GM23338 (cell line): ENCODE measurements at regions not wholly inside any gene's neighbourhood (a gene's known extent, or its start where the extent isn't known, plus 50 kb on each side); places are given as distances from the start of the nearest gene placed in this dataset.
A peak's percentile ranks its signal among the peaks of the same experiment; 100 is the strongest.

Experiments used
- ATAC-seq: fragments of 200-7000 bp; cut with Tn5 transposase; 3 replicates; pipeline ENCODE4 v1.9.1; 2020
- DNase-seq: peaks from one replicate; pipeline ENCODE4 v3.0.0-alpha.2; 2015; ENCODE audit warnings: low spot score
- H2AFZ ChIP-seq: fragments of 200-600 bp; sonication (generic); 2 replicates; pipeline ENCODE4 v1.8.0; 2016; ENCODE audit warnings: antibody characterized with exemption, mild to moderate bottlenecking, moderate library complexity
- H3F3A ChIP-seq: fragments of 200-600 bp; sonication (generic); replicated peaks from 2 replicates; pipeline ENCODE4 v1.8.0; 2017; ENCODE audit warnings: antibody characterized with exemption, mixed run types, low read depth
- H3K27ac ChIP-seq: fragments of 200-600 bp; sonication (generic); 2 replicates; pipeline ENCODE4 v1.6.1; 2016; ENCODE audit warnings: low read depth
- H3K27me3 ChIP-seq: fragments of 200-600 bp; sonication (generic); 2 replicates; pipeline ENCODE4 v1.8.0; 2016; ENCODE audit warnings: mild to moderate bottlenecking, mixed run types, moderate library complexity; ENCODE audit not compliant: insufficient read depth
- H3K36me3 ChIP-seq: fragments of 200-600 bp; sonication (generic); 2 replicates; pipeline ENCODE4 v1.8.0; 2016; ENCODE audit warnings: mild to moderate bottlenecking; ENCODE audit not compliant: insufficient read depth
- H3K4me1 ChIP-seq: fragments of 200-600 bp; sonication (generic); 2 replicates; pipeline ENCODE4 v1.8.0; 2016; ENCODE audit warnings: mild to moderate bottlenecking, moderate library complexity; ENCODE audit not compliant: insufficient read depth
- H3K4me2 ChIP-seq: fragments of 200-600 bp; sonication (generic); 2 replicates; pipeline ENCODE4 v1.7.1; 2017; ENCODE audit warnings: mixed run types
- H3K4me3 ChIP-seq: fragments of 200-600 bp; sonication (generic); 2 replicates; pipeline ENCODE4 v1.6.1; 2016; ENCODE audit warnings: mixed run types
- H3K79me2 ChIP-seq: fragments of 200-600 bp; sonication (generic); replicated peaks from 2 replicates; pipeline ENCODE4 v1.8.0; 2017; ENCODE audit warnings: mild to moderate bottlenecking; ENCODE audit not compliant: insufficient read depth
- H3K9me2 ChIP-seq: fragments of 200-600 bp; sonication (generic); 2 replicates; pipeline ENCODE4 v1.8.0; 2017; ENCODE audit not compliant: insufficient read depth
- H4K20me1 ChIP-seq: fragments of 200-600 bp; sonication (generic); replicated peaks from 2 replicates; pipeline ENCODE4 v1.8.0; 2017; ENCODE audit warnings: mild to moderate bottlenecking; ENCODE audit not compliant: insufficient read depth
- H3K27ac Mint-ChIP-seq: 2 replicates; pipeline ENCODE4 v1.8.0; 2020; ENCODE audit warnings: inconsistent platforms, mild to moderate bottlenecking, moderate library complexity, mixed read lengths
- H3K27me3 Mint-ChIP-seq: 3 replicates; pipeline ENCODE4 v1.8.0; 2022; ENCODE audit warnings: low read depth, mild to moderate bottlenecking, moderate library complexity, mixed read lengths, inconsistent platforms; ENCODE audit not compliant: insufficient read depth, poor library complexity
- H3K36me3 Mint-ChIP-seq: 3 replicates; pipeline ENCODE4 v1.8.0; 2021; ENCODE audit warnings: low read depth, mild to moderate bottlenecking, inconsistent platforms, moderate library complexity, mixed read lengths
- H3K4me1 Mint-ChIP-seq: 3 replicates; pipeline ENCODE4 v1.8.0; 2020; ENCODE audit warnings: mild to moderate bottlenecking, inconsistent platforms, mixed read lengths
- H3K4me3 Mint-ChIP-seq: 3 replicates; pipeline ENCODE4 v1.8.0; 2021; ENCODE audit warnings: moderate library complexity, mild to moderate bottlenecking, inconsistent platforms, mixed read lengths
- H3K9me3 Mint-ChIP-seq: 3 replicates; pipeline ENCODE4 v1.8.0; 2020; ENCODE audit warnings: moderate library complexity, mild to moderate bottlenecking, inconsistent platforms, mixed read lengths
- CREB1 ChIP-seq: fragments of 250-450 bp; sonication (Bioruptor Pico); IDR thresholded peaks from 2 replicates; pipeline ENCODE4 v1.5.0; 2020; ENCODE audit warnings: low read depth, mild to moderate bottlenecking, moderate library complexity
- EZH2 ChIP-seq: fragments of 200-600 bp; sonication (generic); IDR thresholded peaks from one replicate; pipeline ENCODE4 v1.8.0; 2017; ENCODE audit warnings: antibody characterized with exemption, mild to moderate bottlenecking, low read depth; ENCODE audit not compliant: unreplicated experiment
- EZH2phosphoT487 ChIP-seq: fragments of 200-600 bp; sonication (generic); IDR thresholded peaks from one replicate; pipeline ENCODE4 v1.8.1; 2018; ENCODE audit warnings: antibody characterized with exemption; ENCODE audit not compliant: unreplicated experiment
- JUNB ChIP-seq: IDR thresholded peaks from one replicate; pipeline ENCODE4 v1.6.1; 2016; ENCODE audit warnings: antibody characterized with exemption; ENCODE audit not compliant: unreplicated experiment
- NANOG ChIP-seq: IDR thresholded peaks from 2 replicates; pipeline ENCODE4 v1.6.1; 2016; ENCODE audit warnings: antibody characterized with exemption, borderline replicate concordance
- POLR2AphosphoS5 ChIP-seq: IDR thresholded peaks from 2 replicates; pipeline ENCODE4 v1.6.1; 2016; ENCODE audit warnings: antibody characterized with exemption, low read depth
- STAT1 ChIP-seq: IDR thresholded peaks from one replicate; pipeline ENCODE4 v1.6.1; 2016; ENCODE audit warnings: antibody characterized with exemption; ENCODE audit not compliant: unreplicated experiment
- ZNF114 ChIP-seq: fragments of 250-450 bp; sonication (Bioruptor Pico); IDR thresholded peaks from 2 replicates; pipeline ENCODE4 v1.5.0; 2020; ENCODE audit warnings: mild to moderate bottlenecking, moderate library complexity
- ZNF331 ChIP-seq: fragments of 250-450 bp; sonication (Bioruptor Pico); IDR thresholded peaks from 2 replicates; pipeline ENCODE4 v1.5.0; 2020; ENCODE audit warnings: low read depth, mild to moderate bottlenecking, moderate library complexity
- TF ChIP-seq, protein P1 (sequence below): IDR thresholded peaks from one replicate; pipeline ENCODE4 v1.6.1; 2018; ENCODE audit warnings: antibody characterized with exemption; ENCODE audit not compliant: unreplicated experiment
- TF ChIP-seq, protein P2 (sequence below), 2 experiments: fragments of 200-600 bp in 1 of 2; sonication (generic) in 1 of 2; conservative IDR thresholded peaks; 2 replicates each; pipeline versions ENCODE4 v1.5.1 to v1.6.1; 2016 to 2017; ENCODE audit warnings: antibody characterized with exemption in 2 of 2, low read depth in 2 of 2, mild to moderate bottlenecking in 2 of 2, moderate library complexity in 1 of 2
- TF ChIP-seq, protein P3 (sequence below): IDR thresholded peaks from 2 replicates; pipeline ENCODE4 v1.6.1; 2016; ENCODE audit warnings: antibody characterized with exemption

GRCh38 chr14:38137005-38137404, 70.7 kb upstream of the SSTR1 start (continued):
- TF ChIP-seq CREB1 (CRISPR knock-in tag) (no peak), EZH2phosphoT487 (no peak), ZNF114 (no peak), STAT1 (no peak), POLR2AphosphoS5 (no peak), EZH2 (no peak), NANOG (no peak), ZNF331 (CRISPR knock-in tag) (no peak)
- TF ChIP-seq, protein P1, sequence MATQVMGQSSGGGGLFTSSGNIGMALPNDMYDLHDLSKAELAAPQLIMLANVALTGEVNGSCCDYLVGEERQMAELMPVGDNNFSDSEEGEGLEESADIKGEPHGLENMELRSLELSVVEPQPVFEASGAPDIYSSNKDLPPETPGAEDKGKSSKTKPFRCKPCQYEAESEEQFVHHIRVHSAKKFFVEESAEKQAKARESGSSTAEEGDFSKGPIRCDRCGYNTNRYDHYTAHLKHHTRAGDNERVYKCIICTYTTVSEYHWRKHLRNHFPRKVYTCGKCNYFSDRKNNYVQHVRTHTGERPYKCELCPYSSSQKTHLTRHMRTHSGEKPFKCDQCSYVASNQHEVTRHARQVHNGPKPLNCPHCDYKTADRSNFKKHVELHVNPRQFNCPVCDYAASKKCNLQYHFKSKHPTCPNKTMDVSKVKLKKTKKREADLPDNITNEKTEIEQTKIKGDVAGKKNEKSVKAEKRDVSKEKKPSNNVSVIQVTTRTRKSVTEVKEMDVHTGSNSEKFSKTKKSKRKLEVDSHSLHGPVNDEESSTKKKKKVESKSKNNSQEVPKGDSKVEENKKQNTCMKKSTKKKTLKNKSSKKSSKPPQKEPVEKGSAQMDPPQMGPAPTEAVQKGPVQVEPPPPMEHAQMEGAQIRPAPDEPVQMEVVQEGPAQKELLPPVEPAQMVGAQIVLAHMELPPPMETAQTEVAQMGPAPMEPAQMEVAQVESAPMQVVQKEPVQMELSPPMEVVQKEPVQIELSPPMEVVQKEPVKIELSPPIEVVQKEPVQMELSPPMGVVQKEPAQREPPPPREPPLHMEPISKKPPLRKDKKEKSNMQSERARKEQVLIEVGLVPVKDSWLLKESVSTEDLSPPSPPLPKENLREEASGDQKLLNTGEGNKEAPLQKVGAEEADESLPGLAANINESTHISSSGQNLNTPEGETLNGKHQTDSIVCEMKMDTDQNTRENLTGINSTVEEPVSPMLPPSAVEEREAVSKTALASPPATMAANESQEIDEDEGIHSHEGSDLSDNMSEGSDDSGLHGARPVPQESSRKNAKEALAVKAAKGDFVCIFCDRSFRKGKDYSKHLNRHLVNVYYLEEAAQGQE, result no peak
- TF ChIP-seq, protein P2, sequence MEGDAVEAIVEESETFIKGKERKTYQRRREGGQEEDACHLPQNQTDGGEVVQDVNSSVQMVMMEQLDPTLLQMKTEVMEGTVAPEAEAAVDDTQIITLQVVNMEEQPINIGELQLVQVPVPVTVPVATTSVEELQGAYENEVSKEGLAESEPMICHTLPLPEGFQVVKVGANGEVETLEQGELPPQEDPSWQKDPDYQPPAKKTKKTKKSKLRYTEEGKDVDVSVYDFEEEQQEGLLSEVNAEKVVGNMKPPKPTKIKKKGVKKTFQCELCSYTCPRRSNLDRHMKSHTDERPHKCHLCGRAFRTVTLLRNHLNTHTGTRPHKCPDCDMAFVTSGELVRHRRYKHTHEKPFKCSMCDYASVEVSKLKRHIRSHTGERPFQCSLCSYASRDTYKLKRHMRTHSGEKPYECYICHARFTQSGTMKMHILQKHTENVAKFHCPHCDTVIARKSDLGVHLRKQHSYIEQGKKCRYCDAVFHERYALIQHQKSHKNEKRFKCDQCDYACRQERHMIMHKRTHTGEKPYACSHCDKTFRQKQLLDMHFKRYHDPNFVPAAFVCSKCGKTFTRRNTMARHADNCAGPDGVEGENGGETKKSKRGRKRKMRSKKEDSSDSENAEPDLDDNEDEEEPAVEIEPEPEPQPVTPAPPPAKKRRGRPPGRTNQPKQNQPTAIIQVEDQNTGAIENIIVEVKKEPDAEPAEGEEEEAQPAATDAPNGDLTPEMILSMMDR (conservative IDR thresholded peaks at IDR 0.05; ENCODE audit: low read depth in 2 of 2), result no peak

DNA sequence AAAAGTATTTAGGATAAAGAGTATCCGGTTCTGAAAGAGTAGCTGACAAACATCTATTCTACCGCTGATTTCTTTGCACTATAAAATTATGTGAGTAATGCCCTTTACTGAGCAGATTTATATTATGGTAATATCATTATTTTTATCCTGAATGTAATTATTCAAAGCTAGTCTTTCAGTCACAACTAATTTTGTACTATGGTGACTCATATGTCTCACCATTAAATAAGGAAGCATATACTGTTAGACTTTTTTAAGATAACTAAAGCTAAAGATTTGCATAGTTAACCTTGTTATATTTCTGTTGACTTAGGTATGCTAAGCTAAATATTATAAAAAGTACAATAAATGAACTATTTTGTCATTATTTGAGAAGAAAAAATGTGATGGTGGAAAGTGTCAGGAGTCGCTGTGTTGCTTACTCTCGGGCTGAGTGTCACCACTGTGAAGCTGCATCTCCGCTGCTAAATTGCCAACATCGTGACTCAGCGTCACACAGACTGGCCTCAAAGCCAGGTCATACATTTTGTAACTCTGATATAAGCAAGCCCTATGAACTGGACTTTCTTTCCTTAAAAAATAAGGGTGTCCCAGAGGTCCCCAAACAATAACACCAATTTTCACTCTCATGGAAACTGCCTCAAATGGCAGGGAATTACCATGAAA, 69.1 kb upstream of the SSTR1 start:
- Histone ChIP-seq H3K4me2 (no peak overlapping the region), H3K4me3 (no peak overlapping the region), H2AFZ (peak overlapping the region; percentile 69; the same call in 1 of the 2 replicates), H3F3A (no peaks in the 10 kb centered on the region), H3K9me2 (no peaks in the 10 kb centered on the region), H3K4me1 (peaks cover 20% of the 10 kb centered on the region), H3K27ac (no peak overlapping the region; the same call in 1 of the 2 replicates), H3K27me3 (no peaks in the 10 kb centered on the region), H4K20me1 (no peaks in the 10 kb centered on the region), H3K79me2 (no peaks in the 10 kb centered on the region), H3K36me3 (no peaks in the 10 kb centered on the region)
- no peaks in the 10 kb centered on the region for H3K9me3 Mint-ChIP-seq
- peaks cover 21% of the 10 kb centered on the region for H3K4me1 Mint-ChIP-seq
- no peak overlapping the region for H3K27ac Mint-ChIP-seq
- no peak overlapping the region for H3K4me3 Mint-ChIP-seq
- H3K36me3 Mint-ChIP-seq, result no peaks in the 10 kb centered on the region
- ATAC-seq, result peak; percentile 44
- DNase-seq, result no peak
- no peaks in the 10 kb centered on the region for H3K27me3 Mint-ChIP-seq
- TF ChIP-seq STAT1 (no peak), ZNF114 (no peak), POLR2AphosphoS5 (no peak), CREB1 (CRISPR knock-in tag) (no peak), EZH2phosphoT487 (no peak), JUNB (no peak), ZNF331 (CRISPR knock-in tag) (no peak)
- TF ChIP-seq, protein P1, result no peak
- TF ChIP-seq, protein P3, sequence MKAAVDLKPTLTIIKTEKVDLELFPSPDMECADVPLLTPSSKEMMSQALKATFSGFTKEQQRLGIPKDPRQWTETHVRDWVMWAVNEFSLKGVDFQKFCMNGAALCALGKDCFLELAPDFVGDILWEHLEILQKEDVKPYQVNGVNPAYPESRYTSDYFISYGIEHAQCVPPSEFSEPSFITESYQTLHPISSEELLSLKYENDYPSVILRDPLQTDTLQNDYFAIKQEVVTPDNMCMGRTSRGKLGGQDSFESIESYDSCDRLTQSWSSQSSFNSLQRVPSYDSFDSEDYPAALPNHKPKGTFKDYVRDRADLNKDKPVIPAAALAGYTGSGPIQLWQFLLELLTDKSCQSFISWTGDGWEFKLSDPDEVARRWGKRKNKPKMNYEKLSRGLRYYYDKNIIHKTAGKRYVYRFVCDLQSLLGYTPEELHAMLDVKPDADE, result no peak
